ENCODE measurements at regions not wholly inside any gene's neighbourhood (a gene's known extent, or its start where the extent isn't known, plus 50 kb on each side); places are given as distances from the start of the nearest gene placed in this dataset.

DNA sequence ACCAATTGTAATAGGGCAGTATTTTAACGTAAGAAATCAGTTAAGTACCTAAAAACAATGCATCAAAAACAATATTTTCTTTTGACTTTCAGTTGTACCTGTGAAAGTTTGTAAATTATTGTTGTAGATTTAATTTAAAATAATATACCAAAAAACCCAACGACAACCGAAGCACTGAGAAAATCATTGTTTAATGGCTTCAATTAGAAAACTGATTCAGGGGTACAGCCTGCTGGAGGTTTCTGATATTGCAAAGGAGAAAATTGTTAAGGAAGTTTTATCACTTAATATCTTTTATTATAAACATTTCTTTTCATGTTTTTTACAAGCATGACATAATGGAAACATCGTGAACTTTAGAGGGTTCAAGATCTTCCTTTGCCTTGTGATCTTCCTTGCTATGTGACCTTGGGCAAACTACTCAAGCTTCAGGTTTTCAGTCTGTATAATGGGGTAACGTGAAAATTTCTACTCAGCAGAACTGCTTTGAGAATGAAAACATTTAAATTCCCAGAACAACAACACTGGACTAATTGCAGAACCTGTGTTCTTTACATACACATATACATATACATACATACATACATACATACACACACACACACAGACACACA is 76.3 kb upstream of the GLS start (continued):
- TF ChIP-seq, protein P1, sequence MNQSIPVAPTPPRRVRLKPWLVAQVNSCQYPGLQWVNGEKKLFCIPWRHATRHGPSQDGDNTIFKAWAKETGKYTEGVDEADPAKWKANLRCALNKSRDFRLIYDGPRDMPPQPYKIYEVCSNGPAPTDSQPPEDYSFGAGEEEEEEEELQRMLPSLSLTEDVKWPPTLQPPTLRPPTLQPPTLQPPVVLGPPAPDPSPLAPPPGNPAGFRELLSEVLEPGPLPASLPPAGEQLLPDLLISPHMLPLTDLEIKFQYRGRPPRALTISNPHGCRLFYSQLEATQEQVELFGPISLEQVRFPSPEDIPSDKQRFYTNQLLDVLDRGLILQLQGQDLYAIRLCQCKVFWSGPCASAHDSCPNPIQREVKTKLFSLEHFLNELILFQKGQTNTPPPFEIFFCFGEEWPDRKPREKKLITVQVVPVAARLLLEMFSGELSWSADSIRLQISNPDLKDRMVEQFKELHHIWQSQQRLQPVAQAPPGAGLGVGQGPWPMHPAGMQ (IDR thresholded peaks at IDR 0.05; ENCODE audit: borderline replicate concordance): no peak
- no peak for TF ChIP-seq USF2 (IDR thresholded peaks at IDR 0.05; ENCODE audit: borderline replicate concordance, low read depth, low read length)

DNA sequence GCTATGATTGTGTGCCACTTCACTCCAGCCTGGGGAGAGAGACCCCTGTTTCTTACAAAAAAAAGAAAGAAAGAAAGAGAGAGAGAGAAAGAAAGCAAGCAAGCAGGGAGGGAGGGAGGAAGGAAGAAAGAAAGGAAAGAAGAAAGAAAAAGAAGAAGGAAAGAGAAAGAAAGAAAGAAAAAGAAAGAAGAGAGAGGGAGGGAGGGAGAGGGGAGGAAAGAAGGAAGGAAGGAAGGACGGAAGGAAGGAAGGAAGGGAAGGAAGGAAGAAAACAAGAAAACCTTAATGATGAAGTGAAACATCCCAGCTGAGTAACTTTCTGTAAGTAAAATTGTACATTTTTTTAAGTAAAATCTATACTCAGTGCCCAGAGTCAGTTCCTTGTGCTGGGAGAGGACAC is 75.5 kb upstream of the GLS start:
- H3K27ac ChIP-seq (ENCODE audit: control insufficient read depth, insufficient read depth): no peak overlapping the region
- no peaks in the 10 kb centered on the region for H4K20me1 ChIP-seq (ENCODE audit: control insufficient read depth, insufficient read depth)
- ChIA-PET RAD21 (ENCODE audit: unreplicated experiment) (interaction anchor here (1.2 to 3.3 kb wide), 4 partner anchors 24 to 423 kb away, joined by 3 to 19 read pairs (median 8); no protein-coding TSS in a partner anchor), SMC1A (ENCODE audit: uncharacterized antibody, unreplicated experiment) (interaction anchor here (0.7 to 4.3 kb wide), 7 partner anchors 10 to 291 kb away, joined by 3 to 23 read pairs (median 6); no protein-coding TSS in a partner anchor), CTCF (interaction anchor here (0.8 to 6.1 kb wide), 13 partner anchors 9 to 717 kb away, joined by 3 to 73 read pairs (median 4); partner anchors contain the start of gene INPP1), POLR2A (interaction anchor here (0.7 kb wide), 1 partner anchor 66 kb away, joined by 6 read pairs; no protein-coding TSS in a partner anchor)
- H3K9ac ChIP-seq (ENCODE audit: control insufficient read depth, insufficient read depth, low read length): no peak overlapping the region
- H3K36me3 ChIP-seq (ENCODE audit: control insufficient read depth in 2 of 2, insufficient read depth in 2 of 2, low read length in 1 of 2): no peaks in the 10 kb centered on the region
- WGBS (ENCODE audit: insufficient coverage, insufficient replicate concordance, low lambda C conversion rate, missing lambda C conversion rate): 44% methylated on average over 1 of the region's 1 CpG
- DNase-seq (ENCODE audit: low read depth, low spot score) (no peak), ATAC-seq (no peak), FAIRE-seq (no peak)
- in situ Hi-C loops (cut with MboI) (no loop called here), intact Hi-C loops (cut with micrococcal nuclease; ENCODE audit: unreplicated experiment) (loop anchor here (2.0 kb wide), 1 partner anchor 716 kb away; no protein-coding TSS in a partner anchor)
- BruUV-seq (replicated peaks): no TSS peak
- no peak overlapping the region for H3K4me2 ChIP-seq (ENCODE audit: control insufficient read depth, insufficient read depth)
- no peak overlapping the region for H2AFZ ChIP-seq (ENCODE audit: control insufficient read depth, low read depth, low read length)
- TF ChIP-seq, protein P2, sequence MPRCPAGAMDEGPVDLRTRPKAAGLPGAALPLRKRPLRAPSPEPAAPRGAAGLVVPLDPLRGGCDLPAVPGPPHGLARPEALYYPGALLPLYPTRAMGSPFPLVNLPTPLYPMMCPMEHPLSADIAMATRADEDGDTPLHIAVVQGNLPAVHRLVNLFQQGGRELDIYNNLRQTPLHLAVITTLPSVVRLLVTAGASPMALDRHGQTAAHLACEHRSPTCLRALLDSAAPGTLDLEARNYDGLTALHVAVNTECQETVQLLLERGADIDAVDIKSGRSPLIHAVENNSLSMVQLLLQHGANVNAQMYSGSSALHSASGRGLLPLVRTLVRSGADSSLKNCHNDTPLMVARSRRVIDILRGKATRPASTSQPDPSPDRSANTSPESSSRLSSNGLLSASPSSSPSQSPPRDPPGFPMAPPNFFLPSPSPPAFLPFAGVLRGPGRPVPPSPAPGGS (IDR thresholded peaks at IDR 0.05; ENCODE audit: borderline replicate concordance, insufficient read depth, low read depth, low read length, poor library complexity, severe bottlenecking): no peak
- TF ChIP-seq SREBF1 (IDR thresholded peaks at IDR 0.05; ENCODE audit: low read length) (no peak), TBL1XR1 (IDR thresholded peaks at IDR 0.05; ENCODE audit: low read depth, low read length) (no peak), USF2 (IDR thresholded peaks at IDR 0.05; ENCODE audit: borderline replicate concordance, low read depth, low read length) (no peak), TCF7 (IDR thresholded peaks at IDR 0.05; ENCODE audit: borderline replicate concordance) (no peak)
- TF ChIP-seq, protein P3, sequence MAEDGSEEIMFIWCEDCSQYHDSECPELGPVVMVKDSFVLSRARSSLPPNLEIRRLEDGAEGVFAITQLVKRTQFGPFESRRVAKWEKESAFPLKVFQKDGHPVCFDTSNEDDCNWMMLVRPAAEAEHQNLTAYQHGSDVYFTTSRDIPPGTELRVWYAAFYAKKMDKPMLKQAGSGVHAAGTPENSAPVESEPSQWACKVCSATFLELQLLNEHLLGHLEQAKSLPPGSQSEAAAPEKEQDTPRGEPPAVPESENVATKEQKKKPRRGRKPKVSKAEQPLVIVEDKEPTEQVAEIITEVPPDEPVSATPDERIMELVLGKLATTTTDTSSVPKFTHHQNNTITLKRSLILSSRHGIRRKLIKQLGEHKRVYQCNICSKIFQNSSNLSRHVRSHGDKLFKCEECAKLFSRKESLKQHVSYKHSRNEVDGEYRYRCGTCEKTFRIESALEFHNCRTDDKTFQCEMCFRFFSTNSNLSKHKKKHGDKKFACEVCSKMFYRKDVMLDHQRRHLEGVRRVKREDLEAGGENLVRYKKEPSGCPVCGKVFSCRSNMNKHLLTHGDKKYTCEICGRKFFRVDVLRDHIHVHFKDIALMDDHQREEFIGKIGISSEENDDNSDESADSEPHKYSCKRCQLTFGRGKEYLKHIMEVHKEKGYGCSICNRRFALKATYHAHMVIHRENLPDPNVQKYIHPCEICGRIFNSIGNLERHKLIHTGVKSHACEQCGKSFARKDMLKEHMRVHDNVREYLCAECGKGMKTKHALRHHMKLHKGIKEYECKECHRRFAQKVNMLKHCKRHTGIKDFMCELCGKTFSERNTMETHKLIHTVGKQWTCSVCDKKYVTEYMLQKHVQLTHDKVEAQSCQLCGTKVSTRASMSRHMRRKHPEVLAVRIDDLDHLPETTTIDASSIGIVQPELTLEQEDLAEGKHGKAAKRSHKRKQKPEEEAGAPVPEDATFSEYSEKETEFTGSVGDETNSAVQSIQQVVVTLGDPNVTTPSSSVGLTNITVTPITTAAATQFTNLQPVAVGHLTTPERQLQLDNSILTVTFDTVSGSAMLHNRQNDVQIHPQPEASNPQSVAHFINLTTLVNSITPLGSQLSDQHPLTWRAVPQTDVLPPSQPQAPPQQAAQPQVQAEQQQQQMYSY (CRISPR knock-in tag; IDR thresholded peaks at IDR 0.05): no peak
- H3K79me2 ChIP-seq (ENCODE audit: control insufficient read depth, insufficient read depth, low read length): no peaks in the 10 kb centered on the region
- H3K9me3 ChIP-seq (replicated peaks; ENCODE audit: control insufficient read depth, insufficient read depth, low read length): no peaks in the 10 kb centered on the region
- no peaks in the 10 kb centered on the region for H3K27me3 ChIP-seq (replicated peaks in 1 of 2; ENCODE audit: control insufficient read depth in 2 of 2, insufficient read depth in 2 of 2, low read length in 1 of 2)
- peaks cover 5% of the 10 kb centered on the region; the same call in 1 of the 2 replicates for H3K4me1 ChIP-seq (ENCODE audit: control insufficient read depth, insufficient read depth, low read length)
- no peak overlapping the region for H3K4me3 ChIP-seq
